ENCODE measurements at regions not wholly inside any gene's neighbourhood (a gene's known extent, or its start where the extent isn't known, plus 50 kb on each side); places are given as distances from the start of the nearest gene placed in this dataset.
"Not testable (repeated sequence)": the region's sequence is repeated elsewhere in the genome, so short reads cannot be mapped to it uniquely, and the experiment has no call there.

DNA sequence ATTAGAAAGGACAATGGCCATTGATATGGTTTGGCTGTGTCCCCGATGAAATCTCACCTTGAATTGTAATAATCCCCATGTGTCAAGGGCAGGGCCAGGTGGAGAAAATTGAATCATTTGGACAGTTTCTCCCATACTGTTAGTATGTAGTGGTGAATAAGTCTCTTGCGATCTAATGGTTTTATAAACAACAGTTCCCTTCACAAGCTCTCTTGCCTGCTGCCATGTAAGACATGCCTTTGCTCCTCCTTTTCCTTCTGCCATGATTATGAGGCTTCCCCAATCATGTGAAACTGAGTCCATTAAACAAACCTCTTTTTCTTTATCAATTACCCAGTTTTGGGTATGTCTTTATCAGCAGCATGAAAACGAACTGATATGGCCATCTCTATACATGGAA lies 302.7 kb downstream of the SFMBT2 start:
- no peak for DNase-seq (ENCODE audit: low read depth in 2 of 2)

DNA sequence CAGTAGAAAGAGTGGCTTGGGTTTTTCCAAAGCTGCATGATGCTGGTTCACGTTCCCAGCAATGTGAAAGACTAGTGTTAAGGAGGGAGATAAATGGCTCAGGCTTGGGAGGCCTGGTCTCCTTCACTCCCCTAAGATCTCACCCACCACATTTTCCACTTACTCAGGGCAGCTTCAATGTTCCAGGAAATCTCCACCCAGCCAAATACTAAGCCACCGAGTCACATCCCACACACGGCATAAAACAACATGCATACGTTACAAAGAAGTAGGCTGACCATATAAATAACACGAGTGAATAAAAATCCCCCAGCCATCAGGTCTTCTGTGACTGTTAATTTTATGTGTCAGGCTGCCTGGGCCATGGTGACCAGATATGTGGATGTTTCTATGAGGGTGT lies 303.5 kb downstream of the SFMBT2 start:
- no peak for DNase-seq (ENCODE audit: low read depth in 2 of 2)

DNA sequence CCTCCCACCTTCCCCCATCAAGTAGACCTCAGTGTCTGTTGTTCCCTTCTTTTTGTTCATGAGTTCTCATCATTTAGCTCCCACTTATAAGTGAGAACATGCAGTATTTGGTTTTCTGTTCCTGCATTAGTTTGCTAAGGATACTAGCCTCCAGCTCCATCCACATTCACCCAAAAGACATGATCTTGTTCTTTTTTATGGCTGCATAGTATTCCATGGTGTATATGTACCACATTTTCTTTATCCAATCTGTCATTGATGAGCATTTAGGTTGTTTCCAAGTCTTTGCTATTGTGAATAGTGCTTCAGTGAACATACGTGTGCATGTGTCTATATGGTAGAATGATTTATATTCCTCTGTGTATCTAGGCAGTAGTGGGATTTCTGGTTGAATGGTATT lies 306.5 kb downstream of the SFMBT2 start:
- not testable (repeated sequence) for DNase-seq (ENCODE audit: low read depth in 2 of 2)

DNA sequence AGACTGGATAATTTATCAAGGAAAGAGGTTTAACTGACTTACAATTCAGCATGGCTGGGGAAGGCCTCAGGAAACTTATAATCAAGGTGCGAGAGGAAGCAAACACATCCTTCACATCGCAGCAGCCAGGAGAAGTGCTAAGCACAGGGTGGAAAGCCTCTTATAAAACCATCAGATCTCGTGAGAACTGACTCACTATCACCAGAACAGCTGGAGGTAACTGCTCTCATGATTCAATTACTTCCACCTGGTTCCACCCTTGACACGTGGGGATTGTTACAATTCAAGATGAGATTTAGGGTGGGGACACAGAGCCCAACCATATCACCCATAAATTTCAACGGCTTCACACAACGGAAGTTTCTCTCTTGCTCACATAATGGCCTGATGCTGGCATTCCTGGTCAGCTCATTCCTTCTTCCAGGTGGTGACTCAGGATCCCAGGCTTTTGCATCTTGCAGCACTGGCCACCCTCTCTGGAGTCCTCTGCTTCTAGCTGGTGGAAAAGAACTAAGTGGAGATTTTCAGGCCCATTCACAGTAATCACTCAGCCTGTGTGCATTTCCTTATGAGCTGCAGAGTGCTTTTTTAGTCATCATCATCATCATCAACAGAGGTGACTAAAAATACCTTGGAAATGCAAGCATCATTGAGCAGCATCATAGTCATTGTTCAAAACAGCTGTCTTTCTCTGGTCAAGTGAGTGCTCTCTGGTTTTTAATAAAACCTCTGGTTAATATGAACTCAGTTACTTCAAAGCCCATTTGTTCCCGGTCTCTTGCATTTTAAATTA lies 308.1 kb downstream of the SFMBT2 start:
- no peak for DNase-seq (ENCODE audit: low read depth in 2 of 2)

DNA sequence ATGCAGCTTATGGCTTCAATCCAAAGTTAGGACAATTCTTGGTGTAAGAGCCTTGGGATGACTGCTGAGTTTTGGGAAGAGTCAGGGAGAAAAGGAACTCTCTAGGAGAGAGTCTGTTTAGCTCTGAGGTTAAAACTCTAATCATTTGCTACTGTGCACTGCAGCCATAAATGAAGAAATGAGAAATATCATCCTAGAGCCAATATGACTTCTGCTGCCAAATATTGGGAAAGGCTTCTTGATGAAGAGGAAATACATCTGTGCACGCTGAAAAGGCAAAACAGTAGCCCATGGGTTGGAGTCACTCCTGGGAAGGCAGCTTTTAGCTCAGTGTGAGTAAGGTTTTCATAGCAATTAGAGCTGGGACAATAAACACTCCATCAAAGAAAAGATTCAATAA lies 308.8 kb downstream of the SFMBT2 start:
- no peak for DNase-seq (ENCODE audit: low read depth in 2 of 2)

DNA sequence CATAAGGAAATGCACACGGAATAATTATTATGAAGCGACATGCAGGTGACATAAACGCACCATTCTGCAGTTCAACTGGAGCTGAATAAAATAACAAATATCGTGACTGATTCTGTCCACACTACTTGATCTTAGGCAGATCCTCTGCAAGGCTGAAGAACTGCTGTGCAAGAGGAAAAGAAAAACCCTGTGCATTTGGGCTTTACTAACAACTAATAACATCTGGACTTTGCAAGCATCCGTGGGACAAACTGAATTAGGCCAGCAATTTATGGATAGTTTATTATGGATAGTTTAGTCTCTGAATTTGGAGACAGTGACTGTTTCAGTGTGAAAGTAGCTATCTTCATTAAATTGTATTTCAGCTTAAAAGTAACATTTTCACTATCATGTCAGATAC lies 309.4 kb downstream of the SFMBT2 start:
- no peak for DNase-seq (ENCODE audit: low read depth in 2 of 2)

DNA sequence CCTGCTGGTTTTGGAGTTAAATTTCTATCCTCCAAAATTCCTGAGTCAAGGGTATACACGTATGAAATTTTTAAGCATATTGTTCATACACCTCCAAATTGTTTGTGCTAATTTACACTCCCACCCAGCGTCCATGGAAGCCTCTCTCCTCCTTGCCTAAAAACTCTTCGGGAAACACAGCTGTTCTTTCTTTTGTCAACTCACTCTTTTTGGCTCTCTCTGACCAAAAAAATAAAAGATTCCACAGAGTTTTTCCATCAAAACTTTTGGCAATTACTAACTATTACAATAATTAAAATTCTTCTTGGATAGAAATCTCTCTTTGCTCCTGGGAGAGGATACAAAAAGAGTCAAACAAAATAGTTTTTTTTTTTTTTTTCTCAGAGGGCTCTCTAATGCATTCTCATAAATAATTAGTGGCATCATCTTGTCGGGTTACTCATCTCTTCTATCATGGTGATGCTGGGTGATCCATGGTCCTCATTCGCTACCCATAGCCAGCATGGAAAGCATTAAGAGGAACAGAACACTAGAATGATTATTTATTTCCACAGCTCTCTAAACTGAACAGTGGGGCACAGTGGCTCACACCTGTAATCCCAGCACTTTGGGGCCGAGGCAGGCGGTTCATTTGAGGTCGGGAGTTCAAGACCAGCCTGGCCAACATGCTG lies 310.7 kb downstream of the SFMBT2 start:
- no peak for DNase-seq (ENCODE audit: low read depth in 2 of 2)

DNA sequence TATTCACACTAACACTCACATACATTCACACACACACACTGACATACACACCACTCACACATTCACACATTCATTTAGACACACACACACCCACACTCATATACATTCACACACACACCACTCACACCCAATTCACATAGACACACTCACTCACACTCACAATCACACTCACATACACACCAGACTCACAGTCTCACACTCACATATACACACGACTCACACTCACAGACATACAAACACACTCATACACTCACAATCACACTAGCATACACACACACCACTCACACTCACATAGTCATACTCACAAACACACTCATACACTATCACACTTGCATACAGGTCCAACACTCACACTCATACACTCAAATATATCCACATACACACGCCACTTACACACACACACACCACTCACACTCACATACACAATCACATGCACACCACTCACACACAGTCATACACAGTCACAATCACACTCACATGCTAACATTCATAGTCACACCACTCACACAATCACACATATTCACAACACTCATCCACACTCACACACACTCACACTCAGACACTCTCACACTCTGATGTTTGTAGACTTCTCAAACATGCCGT lies 312.6 kb downstream of the SFMBT2 start:
- DNase-seq (ENCODE audit: low read depth in 2 of 2), result no peak

DNA sequence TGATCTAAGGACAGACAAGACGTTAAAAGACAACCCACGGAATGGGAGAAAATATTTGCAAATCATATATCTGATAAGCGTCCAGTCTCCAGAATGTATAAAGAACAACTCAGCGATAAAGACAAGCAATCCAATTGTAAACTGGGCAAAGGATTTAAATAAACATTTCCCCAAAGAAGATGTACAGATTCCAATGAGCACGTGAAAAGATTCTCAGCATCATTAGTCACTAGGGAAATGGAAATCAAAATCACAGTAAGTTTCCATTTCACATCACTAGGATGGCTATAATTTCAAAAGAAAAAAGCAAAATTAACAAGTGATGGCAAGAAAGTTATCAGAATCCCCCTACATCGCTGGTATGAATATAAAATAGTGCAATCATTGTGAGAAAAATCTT lies 316.1 kb downstream of the SFMBT2 start:
- no peak for DNase-seq (ENCODE audit: low read depth in 2 of 2)

DNA sequence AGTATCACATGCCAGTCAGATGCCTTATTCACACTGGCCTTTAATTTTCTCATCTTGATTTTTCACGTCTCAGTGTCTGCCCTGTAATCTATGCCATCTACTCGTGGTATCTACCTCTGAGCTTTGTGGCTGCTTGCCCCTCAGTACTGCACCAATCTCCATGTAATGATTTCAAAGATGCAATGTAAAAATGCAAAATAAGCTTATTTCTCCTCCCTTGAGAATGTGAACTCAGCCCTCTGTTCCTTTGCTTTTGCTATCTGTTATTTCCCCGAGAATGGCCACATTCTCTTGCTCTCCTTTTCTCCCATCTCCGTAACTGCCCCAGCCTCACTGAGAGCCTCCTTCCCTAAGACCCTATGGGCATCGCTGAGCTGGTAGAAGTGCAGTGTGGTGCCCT lies 317.5 kb downstream of the SFMBT2 start:
- no peak for DNase-seq (ENCODE audit: low read depth in 2 of 2)

DNA sequence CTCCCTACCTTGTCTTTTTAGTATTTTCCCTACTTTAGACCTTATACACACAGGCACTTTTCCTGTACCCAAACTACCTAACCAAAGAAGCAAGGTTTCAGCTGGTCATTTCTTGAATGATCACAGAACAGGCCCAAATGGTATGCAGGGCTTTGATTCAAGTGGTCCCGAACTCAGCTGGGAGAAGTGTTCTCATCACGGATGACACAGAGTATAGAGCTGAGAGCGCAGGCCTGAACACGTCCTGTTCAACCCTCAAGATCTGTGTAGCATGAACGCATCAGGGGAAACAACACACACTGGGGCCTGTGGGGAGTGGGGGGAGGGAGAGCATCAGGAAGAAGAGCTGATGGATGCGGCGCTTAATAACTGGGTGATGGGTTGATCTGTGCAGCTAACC lies 318.2 kb downstream of the SFMBT2 start:
- no peak for DNase-seq (ENCODE audit: low read depth in 2 of 2)

DNA sequence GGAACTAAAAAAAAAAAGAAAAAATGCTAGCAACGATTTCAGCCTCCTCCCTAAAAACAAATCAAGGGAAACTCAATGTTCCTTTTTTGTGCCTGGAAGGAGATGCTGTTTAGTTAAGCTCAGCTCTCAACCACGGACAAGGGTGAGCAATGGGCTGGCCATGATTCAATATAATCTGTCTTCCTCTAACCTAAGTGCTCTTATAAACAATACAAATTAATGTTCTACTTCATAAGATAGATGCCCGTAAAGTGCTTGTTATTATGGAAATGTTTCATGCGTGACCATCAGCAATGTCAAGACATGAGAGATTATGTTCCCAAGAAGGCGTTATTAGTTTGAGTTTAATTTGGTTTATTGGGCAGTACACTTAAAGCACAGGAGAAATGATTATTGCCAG lies 320.3 kb downstream of the SFMBT2 start:
- no peak for DNase-seq (ENCODE audit: low read depth in 2 of 2)

DNA sequence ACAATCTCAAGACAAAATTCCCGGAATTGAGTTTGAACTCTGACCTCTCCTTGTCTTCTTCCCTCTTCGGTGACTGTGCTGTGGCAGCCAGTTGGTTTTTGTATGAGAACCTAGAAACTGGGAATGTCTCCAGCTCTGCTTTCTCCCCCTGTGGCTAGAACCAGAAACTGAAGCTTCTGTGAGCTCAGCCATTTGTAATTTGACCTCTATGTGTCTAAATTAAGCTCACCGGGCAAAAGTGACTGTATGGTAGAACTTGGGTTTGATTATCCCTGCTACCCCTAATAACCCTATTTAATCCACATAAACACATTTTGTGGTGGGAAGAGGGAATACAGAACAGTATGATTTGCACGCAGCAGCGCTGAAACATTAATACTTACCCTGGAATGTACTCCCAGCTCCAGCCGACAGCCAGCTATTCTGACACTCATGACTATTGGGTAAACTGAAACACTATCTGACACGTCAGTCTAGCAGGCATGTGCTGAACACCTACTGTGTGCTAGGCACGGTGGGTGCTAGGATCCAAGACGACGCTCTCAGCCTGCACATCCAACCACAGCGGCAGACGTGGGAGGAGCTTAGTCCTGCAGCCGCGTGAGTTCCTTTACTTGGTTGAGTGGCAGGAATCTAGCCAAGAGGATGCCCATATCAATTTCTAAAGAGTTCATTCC lies 324.8 kb downstream of the SFMBT2 start:
- DNase-seq (ENCODE audit: low read depth in 2 of 2), result no peak

DNA sequence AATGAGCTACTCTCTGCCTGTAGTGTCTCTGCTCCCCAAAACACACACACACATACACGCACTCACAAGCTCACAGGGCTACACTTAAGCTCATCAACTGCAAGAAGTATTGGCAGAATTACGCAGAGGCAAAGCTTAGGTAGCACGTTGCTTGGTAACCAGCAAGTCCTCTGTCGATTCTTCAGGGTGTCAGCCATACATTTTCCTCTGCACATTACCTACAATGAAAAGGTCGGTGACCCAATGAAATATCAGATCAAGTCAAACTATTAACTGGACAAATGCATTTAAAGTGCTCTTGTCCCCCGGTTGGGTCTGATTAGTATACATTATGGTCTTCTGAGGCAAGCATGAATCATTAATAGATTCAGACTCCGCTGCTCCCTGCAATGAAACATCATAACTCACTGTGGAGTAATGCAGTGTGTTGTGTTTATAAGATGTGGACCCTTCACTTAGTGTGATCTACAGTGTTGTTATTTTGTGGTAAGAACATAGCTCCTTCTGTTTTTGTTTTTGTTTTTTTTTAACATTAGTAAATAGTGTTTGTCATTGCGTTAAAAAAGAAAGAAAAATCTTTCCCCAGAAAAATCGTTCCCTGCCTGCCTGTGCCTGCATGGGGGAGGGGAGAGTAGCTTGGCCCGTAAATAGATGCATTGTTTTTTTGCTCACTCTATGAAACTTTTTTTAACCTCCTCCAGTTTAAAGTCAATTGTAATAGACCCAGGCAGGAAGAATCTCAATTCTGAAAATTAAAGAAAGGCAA lies 325.5 kb downstream of the SFMBT2 start:
- DNase-seq (ENCODE audit: low read depth in 2 of 2), result no peak

DNA sequence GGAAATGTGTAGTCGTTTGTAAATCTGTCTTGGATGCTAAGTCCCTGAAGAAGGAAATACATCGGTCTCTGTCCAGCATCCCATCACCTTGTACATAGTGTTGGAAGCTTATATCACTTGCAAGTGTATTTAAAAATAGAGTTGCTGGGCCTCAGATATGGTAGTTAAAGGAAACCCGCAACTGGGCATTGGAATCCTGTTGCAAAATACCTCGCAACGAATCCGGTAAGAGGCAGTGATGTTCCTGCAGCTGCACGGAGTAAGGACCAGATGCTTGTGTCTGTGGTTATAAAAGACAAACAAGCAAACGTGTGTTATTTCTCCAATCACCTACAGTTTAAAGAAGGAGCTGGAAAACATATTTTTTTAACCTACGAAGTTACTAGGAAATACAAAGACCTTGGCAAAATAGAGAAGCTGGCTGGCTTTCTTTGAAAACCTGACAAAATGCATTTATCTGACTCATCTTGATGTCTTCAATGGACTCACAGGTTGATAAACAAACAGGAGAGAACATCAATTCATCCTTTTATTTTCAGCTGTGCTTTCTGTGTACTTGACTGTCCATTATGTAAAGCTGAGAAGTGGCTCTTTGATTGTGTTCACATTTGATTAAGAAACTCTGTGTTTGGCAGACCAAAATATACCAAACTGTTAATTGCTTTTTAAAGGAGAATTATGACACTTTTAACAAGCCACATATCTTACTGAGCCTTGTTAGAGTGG lies 326.4 kb downstream of the SFMBT2 start:
- DNase-seq (ENCODE audit: low read depth in 2 of 2), result no peak

DNA sequence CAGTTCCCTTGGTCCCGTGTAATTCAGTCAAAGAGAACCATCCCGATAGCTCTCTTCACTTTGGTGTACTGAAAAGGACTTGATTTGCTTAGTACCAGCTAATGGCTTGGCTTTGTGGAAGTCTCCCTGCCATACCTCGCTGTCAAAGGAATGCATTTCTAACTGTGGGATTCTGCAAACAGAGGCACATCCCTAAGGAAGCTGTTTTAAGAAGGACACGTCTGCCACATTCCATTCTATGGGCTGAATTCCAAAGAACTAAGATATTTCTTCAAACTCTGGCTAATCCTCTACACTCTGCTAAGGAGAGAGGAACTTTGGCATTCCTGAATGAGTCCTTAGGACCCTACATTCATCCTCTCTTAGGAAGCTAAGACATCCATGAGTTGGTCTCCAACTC lies 327.9 kb downstream of the SFMBT2 start:
- DNase-seq (ENCODE audit: low read depth in 2 of 2), result no peak

DNA sequence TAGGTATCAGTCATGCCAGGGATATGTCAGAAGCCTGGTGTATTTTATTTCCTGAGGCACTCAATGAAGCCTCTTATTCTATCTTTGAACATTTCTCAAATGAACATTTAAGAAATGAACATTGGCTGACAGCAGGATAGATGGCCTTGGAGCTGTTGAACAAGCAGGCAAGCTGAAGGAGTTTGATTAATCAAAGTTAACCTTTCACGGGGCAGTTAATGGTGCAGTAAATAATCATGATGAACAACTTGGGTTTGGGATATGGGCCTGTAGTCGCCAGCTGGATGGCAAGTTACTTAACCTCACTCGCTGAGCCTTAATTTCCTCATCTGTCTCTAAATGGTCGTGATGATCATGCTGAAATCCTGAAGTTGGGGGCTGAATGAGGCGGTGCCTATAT lies 333.0 kb downstream of the SFMBT2 start:
- DNase-seq (ENCODE audit: low read depth in 2 of 2), result no peak

DNA sequence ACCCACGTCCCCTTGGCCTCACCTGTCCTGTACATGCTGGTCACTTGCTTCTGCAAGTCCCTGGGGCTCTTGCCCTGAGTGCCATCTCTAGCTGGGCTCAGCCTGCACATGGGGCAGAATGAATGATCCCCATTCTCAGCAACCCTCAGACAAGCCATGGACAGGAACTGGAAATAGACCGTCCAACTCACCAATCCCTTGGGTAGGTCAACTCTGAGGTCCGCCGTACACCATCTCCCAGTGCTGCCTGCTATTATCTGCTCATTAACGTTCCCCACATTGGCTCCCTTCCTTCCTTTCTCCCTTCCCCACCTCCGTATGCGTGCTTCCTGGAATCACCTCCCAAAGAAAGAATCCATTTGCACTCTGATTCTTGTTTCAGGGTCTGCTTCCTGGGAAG lies 335.0 kb downstream of the SFMBT2 start:
- no peak for DNase-seq (ENCODE audit: low read depth in 2 of 2)

DNA sequence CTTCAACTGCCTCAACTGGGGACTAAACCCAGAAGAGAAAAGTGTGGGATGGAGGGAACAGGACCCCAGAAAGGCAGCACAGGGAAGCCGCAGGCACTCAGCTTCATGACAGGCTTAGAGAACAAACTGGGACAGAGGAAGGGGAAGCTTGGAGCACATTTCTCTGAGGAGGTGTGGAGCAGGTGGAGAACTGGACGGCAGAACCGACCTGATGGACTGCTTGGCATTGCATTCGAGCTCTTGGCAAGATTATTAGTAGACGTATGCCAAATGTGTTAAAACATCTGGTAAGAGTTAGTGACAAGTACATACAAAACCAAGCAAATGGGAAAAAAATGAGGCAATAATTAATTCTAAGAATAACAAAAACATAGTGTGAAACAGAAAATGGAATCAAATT lies 335.7 kb downstream of the SFMBT2 start:
- DNase-seq (ENCODE audit: low read depth in 2 of 2), result no peak

DNA sequence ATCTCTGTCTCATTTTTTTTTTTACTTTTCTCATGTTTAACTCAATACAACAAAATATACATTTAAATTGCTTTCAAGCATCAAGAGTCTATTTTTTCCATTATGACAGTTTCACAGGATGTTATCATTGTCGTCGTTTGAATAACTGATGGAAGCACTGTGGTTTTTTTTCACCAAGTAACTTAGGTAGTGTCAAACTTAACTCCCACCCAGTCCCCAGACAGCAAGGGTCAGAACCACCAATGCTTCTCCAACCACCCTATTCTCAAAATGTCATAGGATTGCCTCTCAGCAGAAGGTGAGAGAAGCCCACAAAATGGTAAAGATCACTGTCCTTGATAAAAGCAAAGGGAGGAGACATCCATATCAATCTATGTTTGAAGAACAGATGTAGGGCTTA lies 339.4 kb downstream of the SFMBT2 start:
- no peak for DNase-seq (ENCODE audit: low read depth in 2 of 2)

DNA sequence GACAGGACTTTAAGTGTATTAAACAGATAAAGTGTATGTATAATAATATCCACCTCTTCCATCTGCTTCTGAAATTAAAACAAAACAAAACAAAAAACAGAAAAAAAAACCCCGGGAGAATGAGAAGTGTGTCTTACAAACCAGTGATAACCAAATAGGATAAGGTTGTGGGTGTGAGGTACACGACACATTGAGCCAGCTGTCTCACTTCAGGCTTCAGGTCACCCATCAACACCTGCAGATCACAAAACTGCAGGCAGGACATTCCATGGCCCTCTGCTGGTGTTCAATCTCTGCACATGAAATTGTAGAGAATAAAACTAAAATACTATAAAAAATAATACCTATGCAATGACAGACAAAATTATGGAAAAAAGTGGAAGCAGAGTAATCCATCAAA lies 339.9 kb downstream of the SFMBT2 start:
- no peak for DNase-seq (ENCODE audit: low read depth in 2 of 2)
